H1 (cell line): ENCODE measurements at regions not wholly inside any gene's neighbourhood (a gene's known extent, or its start where the extent isn't known, plus 50 kb on each side); places are given as distances from the start of the nearest gene placed in this dataset.

Experiments
- CTCF ChIA-PET: fragments of 300-600 bp; sonication (Branson Sonifier 250); formaldehyde crosslinking; loops from one replicate; lab custom pipeline; 2021; ENCODE audit not compliant: partially characterized antibody; lab: Charles Lee
- POLR2A ChIA-PET: fragments of 300-600 bp; sonication (Branson Sonifier 250); formaldehyde crosslinking; loops from one replicate; lab custom pipeline; 2021; ENCODE audit warnings: inconsistent platforms; ENCODE audit not compliant: partially characterized antibody; lab: Charles Lee
- DNase-seq, 2 experiments: peaks; one replicate each; pipeline versions ENCODE4 v3.0.0 to v3.0.0-alpha.2; 2010 to 2022; ENCODE audit warnings: low spot score in 2 of 2, low read depth in 1 of 2, mixed read lengths in 1 of 2
- FAIRE-seq: peaks from 2 replicates; lab custom pipeline; 2011; peaks lifted over from hg19 to GRCh38; lab: Jason Lieb, UNC
- H2AFZ ChIP-seq: 2 replicates; pipeline ENCODE4 v1.8.1; 2012; ENCODE audit warnings: low read length, inconsistent platforms
- H2AK5ac ChIP-seq: 2 replicates; pipeline ENCODE4 v1.6.1; 2013; ENCODE audit warnings: low read depth, low read length
- H2BK120ac ChIP-seq: replicated peaks from 2 replicates; pipeline ENCODE3; 2013; ENCODE audit warnings: low read depth, low read length, inconsistent platforms
- H2BK12ac ChIP-seq: 2 replicates; pipeline ENCODE4 v1.6.1; 2013; ENCODE audit warnings: low read depth, low read length
- H2BK15ac ChIP-seq: 2 replicates; pipeline ENCODE4 v1.6.1; 2013; ENCODE audit warnings: low read length
- H2BK20ac ChIP-seq: 2 replicates; pipeline ENCODE4 v1.6.1; 2013; ENCODE audit warnings: low read length
- H2BK5ac ChIP-seq: 2 replicates; pipeline ENCODE4 v1.6.1; 2013; ENCODE audit warnings: low read depth, low read length
- H3K14ac ChIP-seq: 2 replicates; pipeline ENCODE4 v1.6.1; 2013; ENCODE audit warnings: inconsistent platforms; ENCODE audit not compliant: insufficient read length
- H3K18ac ChIP-seq: 2 replicates; pipeline ENCODE4 v1.6.1; 2013; ENCODE audit warnings: low read length; ENCODE audit errors: extremely low read depth
- H3K23ac ChIP-seq: 2 replicates; pipeline ENCODE4 v1.6.1; 2013; ENCODE audit warnings: inconsistent platforms; ENCODE audit not compliant: insufficient read length
- H3K23me2 ChIP-seq: 2 replicates; pipeline ENCODE4 v1.6.1; 2013; ENCODE audit warnings: low read depth, low read length
- H3K27ac ChIP-seq: 2 replicates; pipeline ENCODE4 v1.6.1; 2011; ENCODE audit warnings: low read depth, low read length, inconsistent platforms
- H3K27me3 ChIP-seq, 4 experiments: replicated peaks in 1 of 4; 1 replicate in 1 of 4; 2 replicates in 3 of 4; pipeline versions ENCODE4 v1.6.1 to v1.8.1; 2011 to 2013; ENCODE audit warnings: low read length in 3 of 4, mild to moderate bottlenecking in 3 of 4, inconsistent platforms in 2 of 4, mixed read lengths in 2 of 4, moderate library complexity in 1 of 4; ENCODE audit not compliant: control insufficient read depth in 3 of 4, insufficient read depth in 3 of 4; ENCODE audit errors: extremely low read depth in 1 of 4
- H3K36me3 ChIP-seq, 4 experiments: 2 replicates each; pipeline versions ENCODE4 v1.6.1 to v1.8.1; 2011 to 2013; ENCODE audit warnings: mild to moderate bottlenecking in 4 of 4, low read length in 3 of 4, moderate library complexity in 2 of 4, control low read depth in 1 of 4, inconsistent platforms in 1 of 4; ENCODE audit not compliant: insufficient read depth in 4 of 4, control insufficient read depth in 2 of 4
- H3K4ac ChIP-seq: replicated peaks from 2 replicates; pipeline ENCODE3; 2013; ENCODE audit warnings: low read length, low read depth, mixed read lengths, inconsistent platforms; ENCODE audit not compliant: insufficient read length
- H3K4me1 ChIP-seq, 4 experiments: replicated peaks in 1 of 4; 1 replicate in 1 of 4; 2 replicates in 3 of 4; pipeline versions ENCODE4 v1.6.1 to v1.8.1; 2011 to 2013; ENCODE audit warnings: low read length in 3 of 4, inconsistent platforms in 2 of 4, mixed read lengths in 1 of 4; ENCODE audit not compliant: insufficient read depth in 4 of 4, control insufficient read depth in 3 of 4
- H3K4me2 ChIP-seq, 2 experiments: 2 replicates each; pipeline versions ENCODE4 v1.6.1 to v1.8.1; 2011 to 2013; ENCODE audit warnings: low read depth in 2 of 2, low read length in 2 of 2, control low read depth in 1 of 2, inconsistent platforms in 1 of 2, mild to moderate bottlenecking in 1 of 2; ENCODE audit not compliant: insufficient read depth in 1 of 2
- H3K4me3 ChIP-seq, 4 experiments: fragments of 200-600, 300-600 bp in 1 of 4; sonication (generic), shearing (Covaris generic), sonication (Bioruptor Twin) in 1 of 4; 2 replicates each; pipeline versions ENCODE4 v1.5.1 to v1.8.1; 2011 to 2016; ENCODE audit warnings: low read length in 4 of 4, low read depth in 3 of 4, control low read depth in 2 of 4, inconsistent platforms in 2 of 4, mild to moderate bottlenecking in 2 of 4, mixed read lengths in 1 of 4, moderate library complexity in 1 of 4; ENCODE audit not compliant: insufficient read depth in 2 of 4; ENCODE audit errors: extremely low read depth in 1 of 4
- H3K56ac ChIP-seq: replicated peaks from 2 replicates; pipeline ENCODE3; 2013; ENCODE audit warnings: low read depth, mild to moderate bottlenecking, mixed read lengths, low read length, inconsistent platforms; ENCODE audit not compliant: insufficient read length
- H3K79me1 ChIP-seq: 2 replicates; pipeline ENCODE4 v1.6.1; 2013; ENCODE audit warnings: low read depth, low read length, control low read depth
- H3K79me2 ChIP-seq, 2 experiments: 2 replicates each; pipeline versions ENCODE4 v1.6.1 to v1.8.1; 2012 to 2013; ENCODE audit warnings: low read length in 2 of 2, mild to moderate bottlenecking in 2 of 2, inconsistent platforms in 1 of 2; ENCODE audit not compliant: insufficient read depth in 2 of 2, control insufficient read depth in 1 of 2
- H3K9ac ChIP-seq, 4 experiments: replicated peaks in 1 of 4; 1 replicate in 1 of 4; 2 replicates in 3 of 4; pipeline versions ENCODE4 v1.6.1 to v1.8.1; 2011 to 2013; ENCODE audit warnings: low read depth in 3 of 4, low read length in 3 of 4, control low read depth in 2 of 4, mild to moderate bottlenecking in 2 of 4, moderate library complexity in 2 of 4, inconsistent platforms in 1 of 4; ENCODE audit errors: extremely low read depth in 1 of 4
- H3K9me3 ChIP-seq, 2 experiments: 2 replicates each; pipeline versions ENCODE4 v1.6.1 to v1.8.1; 2012 to 2013; ENCODE audit warnings: mild to moderate bottlenecking in 2 of 2, moderate library complexity in 2 of 2, control low read depth in 1 of 2, inconsistent platforms in 1 of 2, low read depth in 1 of 2, low read length in 1 of 2, mixed read lengths in 1 of 2; ENCODE audit not compliant: insufficient read depth in 2 of 2
- H4K20me1 ChIP-seq, 2 experiments: replicated peaks in 1 of 2; 2 replicates each; pipeline versions ENCODE3 to v1.8.1; 2011 to 2013; ENCODE audit warnings: inconsistent platforms in 2 of 2, low read length in 2 of 2, mild to moderate bottlenecking in 1 of 2; ENCODE audit not compliant: insufficient read depth in 2 of 2, control insufficient read depth in 1 of 2
- H4K5ac ChIP-seq: 2 replicates; pipeline ENCODE4 v1.6.1; 2013; ENCODE audit warnings: low read length, low read depth, mixed read lengths, inconsistent platforms; ENCODE audit not compliant: insufficient read length
- H4K8ac ChIP-seq: 2 replicates; pipeline ENCODE4 v1.8.0; 2013; ENCODE audit warnings: mild to moderate bottlenecking, moderate library complexity, low read length, inconsistent platforms; ENCODE audit not compliant: insufficient read depth; ENCODE audit errors: extremely low read depth
- H4K91ac ChIP-seq: replicated peaks from 2 replicates; pipeline ENCODE3; 2013; ENCODE audit warnings: low read length, mixed read lengths, inconsistent platforms; ENCODE audit not compliant: insufficient read length
- EP300 ChIP-seq, 2 experiments: IDR thresholded peaks; 1 replicate in 1 of 2; 2 replicates in 1 of 2; pipeline ENCODE4 v1.6.1; 2011 to 2012; ENCODE audit warnings: low read depth in 2 of 2, low read length in 2 of 2, mild to moderate bottlenecking in 2 of 2, borderline replicate concordance in 1 of 2, inconsistent platforms in 1 of 2, moderate library complexity in 1 of 2
- WGBS, 2 experiments: shearing (Covaris generic) in 1 of 2; methylation state at CpG; one replicate each; pipeline versions ENCODE4 v1.1.6 to v1.1.7; 2013 to 2015; ENCODE audit warnings: low lambda C conversion rate in 2 of 2, mixed read lengths in 2 of 2, inconsistent platforms in 1 of 2, low coverage in 1 of 2, missing lambda C conversion rate in 1 of 2; ENCODE audit not compliant: insufficient replicate concordance in 2 of 2, insufficient coverage in 1 of 2, insufficient read length in 1 of 2; ENCODE audit errors: extremely low coverage in 1 of 2, missing lambda C conversion rate in 1 of 2; 5-methylcytosine and 5-hydroxymethylcytosine counted together

GRCh38 chr6:43996618-43997344, 130.5 kb downstream of the MRPL14 start:
- no peak for DNase-seq
- WGBS, 2 experiments: 90% methylated on average over 8 of the region's 8 CpGs; no CpG with 5 or more reads in 1 of the 2 experiments
- Histone ChIP-seq H3K4me2 (no peak overlapping the region), H3K14ac (no peak overlapping the region), H2BK120ac (peak overlapping the region; percentile 34), H3K4me1 (peaks cover 0 to 27% (median 17%) of the 10 kb centered on the region in 4 experiments; a peak in 6 of 7 replicates), H3K4me3 (no peak overlapping the region), H3K9me3 (no peaks in the 10 kb centered on the region), H4K91ac (no peak overlapping the region), H4K5ac (no peak overlapping the region), H2BK20ac (0 out of 2 replicates have a peak overlapping the region, but pooled peaks have one; percentile 52), H3K4ac (no peak overlapping the region), H2BK15ac (0 out of 2 replicates have a peak overlapping the region, but pooled peaks have one; percentile 6), H2AFZ (no peak overlapping the region), H4K20me1 (no peaks in the 10 kb centered on the region), H4K8ac (no peak overlapping the region), H2AK5ac (peak overlapping the region; percentile 41), H3K56ac (no peak overlapping the region), H2BK5ac (peak overlapping the region; percentile 67; the same call in 1 of the 2 replicates), H3K27me3 (no peaks in the 10 kb centered on the region; a peak in 3 of 7 replicates), H3K79me2 (no peaks in the 10 kb centered on the region), H3K79me1 (no peaks in the 10 kb centered on the region), H2BK12ac (peak overlapping the region; percentile 13; the same call in 1 of the 2 replicates), H3K36me3 (no peaks in the 10 kb centered on the region), H3K18ac (peak overlapping the region; percentile 25), H3K27ac (no peak overlapping the region), H3K23me2 (peaks cover 5% of the 10 kb centered on the region), H3K9ac (no peak overlapping the region), H3K23ac (no peak overlapping the region)
- no peak for FAIRE-seq
- CTCF ChIA-PET: interaction anchor here (0.6 to 24.5 kb wide), 13 partner anchors 10 to 329 kb away, joined by 3 to 331 read pairs (median 4); no protein-coding TSS in a partner anchor
- POLR2A ChIA-PET: no interaction called here
- no peak for TF ChIP-seq EP300 (IDR thresholded peaks at IDR 0.05; ENCODE audit: borderline replicate concordance in 1 of 2, low read depth in 2 of 2, low read length in 2 of 2)
